H9 (cell line): ENCODE measurements at regions not wholly inside any gene's neighbourhood (a gene's known extent, or its start where the extent isn't known, plus 50 kb on each side); places are given as distances from the start of the nearest gene placed in this dataset.

Experiments
- DNase-seq: peaks from one replicate; pipeline ENCODE4 v3.0.0-alpha.2; 2017
- H2AFZ ChIP-seq: one replicate; pipeline ENCODE4 v1.6.1; 2013; ENCODE audit warnings: mild to moderate bottlenecking, low read length, control low read depth, moderate library complexity
- H2AK5ac ChIP-seq: 2 replicates; pipeline ENCODE4 v1.6.1; 2013; ENCODE audit warnings: low read length, control low read depth, mixed read lengths; ENCODE audit not compliant: insufficient read length
- H2BK120ac ChIP-seq: one replicate; pipeline ENCODE4 v1.6.1; 2013; ENCODE audit warnings: low read depth, mild to moderate bottlenecking, low read length, control low read depth, inconsistent platforms; ENCODE audit not compliant: poor library complexity, severe bottlenecking
- H2BK12ac ChIP-seq: 2 replicates; pipeline ENCODE4 v1.6.1; 2013; ENCODE audit warnings: low read length, control low read depth, mixed read lengths, low read depth; ENCODE audit not compliant: insufficient read length
- H2BK15ac ChIP-seq: 2 replicates; pipeline ENCODE4 v1.6.1; 2013; ENCODE audit warnings: low read depth, low read length, control low read depth
- H2BK20ac ChIP-seq: one replicate; pipeline ENCODE4 v1.6.1; 2013; ENCODE audit warnings: low read depth, mild to moderate bottlenecking, low read length, control low read depth, inconsistent platforms; ENCODE audit not compliant: poor library complexity, severe bottlenecking
- H2BK5ac ChIP-seq: 2 replicates; pipeline ENCODE4 v1.6.1; 2013; ENCODE audit warnings: low read length, control low read depth, mixed read lengths; ENCODE audit not compliant: insufficient read length
- H3K14ac ChIP-seq: 2 replicates; pipeline ENCODE4 v1.6.1; 2013; ENCODE audit warnings: low read length, control low read depth; ENCODE audit not compliant: insufficient read depth
- H3K18ac ChIP-seq: 2 replicates; pipeline ENCODE4 v1.6.1; 2013; ENCODE audit warnings: low read depth, mild to moderate bottlenecking, mixed read lengths, low read length, control low read depth; ENCODE audit not compliant: insufficient read length
- H3K23ac ChIP-seq: 2 replicates; pipeline ENCODE4 v1.6.1; 2013; ENCODE audit warnings: low read length, control low read depth, mixed read lengths, low read depth; ENCODE audit not compliant: insufficient read length
- H3K23me2 ChIP-seq: 2 replicates; pipeline ENCODE4 v1.6.1; 2013; ENCODE audit warnings: low read depth, mild to moderate bottlenecking, mixed read lengths, low read length, control low read depth; ENCODE audit not compliant: insufficient read length, poor library complexity, severe bottlenecking
- H3K27ac ChIP-seq: 2 replicates; pipeline ENCODE4 v1.5.1; 2013; ENCODE audit warnings: low read length, control low read depth, mixed read lengths, low read depth; ENCODE audit not compliant: insufficient read length
- H3K27me3 ChIP-seq: 2 replicates; pipeline ENCODE4 v1.6.1; 2013; ENCODE audit warnings: low read length, control low read depth, inconsistent platforms; ENCODE audit not compliant: insufficient read depth
- H3K4ac ChIP-seq: 2 replicates; pipeline ENCODE4 v1.6.1; 2013; ENCODE audit warnings: low read depth, mild to moderate bottlenecking, control low read depth, inconsistent platforms, low read length, moderate library complexity
- H3K4me1 ChIP-seq: 2 replicates; pipeline ENCODE4 v1.6.1; 2013; ENCODE audit warnings: low read length, control low read depth, inconsistent platforms; ENCODE audit not compliant: insufficient read depth
- H3K4me2 ChIP-seq: 2 replicates; pipeline ENCODE4 v1.6.1; 2013; ENCODE audit warnings: low read length, control low read depth, mixed read lengths; ENCODE audit not compliant: insufficient read length, insufficient read depth
- H3K56ac ChIP-seq: 2 replicates; pipeline ENCODE4 v1.6.1; 2013; ENCODE audit warnings: low read depth, mild to moderate bottlenecking, mixed read lengths, low read length, control low read depth; ENCODE audit not compliant: insufficient read length
- H3K79me1 ChIP-seq: 2 replicates; pipeline ENCODE4 v1.6.1; 2013; ENCODE audit warnings: low read depth, mild to moderate bottlenecking, moderate library complexity, low read length, control low read depth, inconsistent platforms; ENCODE audit not compliant: insufficient read depth, poor library complexity, severe bottlenecking
- H3K79me2 ChIP-seq: 2 replicates; pipeline ENCODE4 v1.6.1; 2013; ENCODE audit warnings: low read length, control low read depth, inconsistent platforms; ENCODE audit not compliant: insufficient read depth
- H3K9ac ChIP-seq: 2 replicates; pipeline ENCODE4 v1.6.1; 2013; ENCODE audit warnings: low read length, control low read depth, mixed read lengths; ENCODE audit not compliant: insufficient read length; ENCODE audit errors: extremely low read depth
- H3K9me3 ChIP-seq: one replicate; pipeline ENCODE4 v1.6.1; 2013; ENCODE audit warnings: low read depth, low read length, inconsistent platforms; ENCODE audit not compliant: control insufficient read depth
- H3T11ph ChIP-seq: one replicate; pipeline ENCODE4 v1.6.1; 2013; ENCODE audit warnings: mild to moderate bottlenecking, low read length, control low read depth, inconsistent platforms
- H4K20me1 ChIP-seq: one replicate; pipeline ENCODE4 v1.6.1; 2013; ENCODE audit not compliant: control insufficient read depth, insufficient read length, insufficient read depth
- H4K5ac ChIP-seq: 2 replicates; pipeline ENCODE4 v1.6.1; 2013; ENCODE audit warnings: low read depth, mild to moderate bottlenecking, mixed read lengths, low read length, control low read depth; ENCODE audit not compliant: insufficient read length
- H4K8ac ChIP-seq: replicated peaks from 2 replicates; pipeline ENCODE4 v1.6.1; 2013; ENCODE audit warnings: low read length, control low read depth, mixed read lengths, low read depth; ENCODE audit not compliant: insufficient read length
- H4K91ac ChIP-seq: 2 replicates; pipeline ENCODE4 v1.6.1; 2013; ENCODE audit warnings: low read depth, mild to moderate bottlenecking, moderate library complexity, mixed read lengths, low read length, control low read depth; ENCODE audit not compliant: insufficient read length
- H3K27ac Mint-ChIP-seq, 3 experiments: 2 replicates in 2 of 3; 3 replicates in 1 of 3; pipeline ENCODE4 v1.8.0; 2020 to 2021; ENCODE audit warnings: mixed read lengths in 3 of 3, mild to moderate bottlenecking in 1 of 3, moderate library complexity in 1 of 3
- H3K27me3 Mint-ChIP-seq: 2 replicates; pipeline ENCODE4 v1.8.0; 2021; ENCODE audit warnings: low read depth, mild to moderate bottlenecking, moderate library complexity, mixed read lengths
- H3K36me3 Mint-ChIP-seq, 3 experiments: 2 replicates in 2 of 3; 3 replicates in 1 of 3; pipeline ENCODE4 v1.8.0; 2020 to 2021; ENCODE audit warnings: low read depth in 3 of 3, mixed read lengths in 3 of 3; ENCODE audit not compliant: insufficient read depth in 1 of 3
- H3K4me1 Mint-ChIP-seq, 2 experiments: 2 replicates each; pipeline ENCODE4 v1.8.0; 2020; ENCODE audit warnings: mixed read lengths in 2 of 2
- H3K4me3 Mint-ChIP-seq, 2 experiments: 2 replicates in 1 of 2; 3 replicates in 1 of 2; pipeline ENCODE4 v1.8.0; 2020 to 2021; ENCODE audit warnings: mild to moderate bottlenecking in 2 of 2, mixed read lengths in 2 of 2, moderate library complexity in 1 of 2
- H3K9me3 Mint-ChIP-seq, 2 experiments: 2 replicates in 1 of 2; 3 replicates in 1 of 2; pipeline ENCODE4 v1.8.0; 2020; ENCODE audit warnings: mild to moderate bottlenecking in 2 of 2, mixed read lengths in 2 of 2, moderate library complexity in 1 of 2
- WGBS: extraction: QIAGEN DNeasy Blood & Tissue Kit; methylation state at CpG from one replicate; pipeline ENCODE4 v1.1.7; 2013; ENCODE audit warnings: missing lambda C conversion rate, low lambda C conversion rate, mixed read lengths; ENCODE audit not compliant: insufficient read length; ENCODE audit errors: extremely low coverage; 5-methylcytosine and 5-hydroxymethylcytosine counted together
- TF ChIP-seq, protein P1 (sequence below): fragments of 200-600 bp; sonication (generic); conservative IDR thresholded peaks from 3 replicates; pipeline ENCODE4 v1.8.0; 2021; ENCODE audit warnings: antibody characterized with exemption, mild to moderate bottlenecking

DNA sequence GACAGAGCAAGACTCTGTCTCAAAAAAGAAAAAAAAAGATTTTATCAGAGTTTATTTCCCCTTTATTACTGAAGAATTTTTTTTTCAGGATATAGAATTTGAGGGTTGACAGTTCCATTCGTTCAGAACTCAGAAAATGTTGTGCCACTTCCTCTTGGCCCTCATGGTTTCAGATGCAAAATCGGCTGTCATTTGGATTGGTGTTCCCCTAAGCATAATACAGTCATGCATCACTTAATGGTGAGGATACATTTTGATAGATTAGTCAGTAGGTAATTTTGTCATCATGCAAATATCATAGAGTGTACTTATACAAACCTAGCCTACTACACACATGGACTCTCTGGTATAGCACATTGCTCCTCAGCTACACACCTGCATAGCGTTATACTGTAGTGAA lies 263.9 kb upstream of the RTL1 start:
- no peak overlapping the region for H2BK5ac ChIP-seq
- no peak overlapping the region for H3T11ph ChIP-seq
- H4K91ac ChIP-seq, result no peak overlapping the region
- no peak overlapping the region for H3K9ac ChIP-seq
- H3K4ac ChIP-seq, result no peak overlapping the region
- H3K23ac ChIP-seq, result no peak overlapping the region
- H3K27me3 ChIP-seq, result no peaks in the 10 kb centered on the region
- H3K56ac ChIP-seq, result no peak overlapping the region
- TF ChIP-seq, protein P1, sequence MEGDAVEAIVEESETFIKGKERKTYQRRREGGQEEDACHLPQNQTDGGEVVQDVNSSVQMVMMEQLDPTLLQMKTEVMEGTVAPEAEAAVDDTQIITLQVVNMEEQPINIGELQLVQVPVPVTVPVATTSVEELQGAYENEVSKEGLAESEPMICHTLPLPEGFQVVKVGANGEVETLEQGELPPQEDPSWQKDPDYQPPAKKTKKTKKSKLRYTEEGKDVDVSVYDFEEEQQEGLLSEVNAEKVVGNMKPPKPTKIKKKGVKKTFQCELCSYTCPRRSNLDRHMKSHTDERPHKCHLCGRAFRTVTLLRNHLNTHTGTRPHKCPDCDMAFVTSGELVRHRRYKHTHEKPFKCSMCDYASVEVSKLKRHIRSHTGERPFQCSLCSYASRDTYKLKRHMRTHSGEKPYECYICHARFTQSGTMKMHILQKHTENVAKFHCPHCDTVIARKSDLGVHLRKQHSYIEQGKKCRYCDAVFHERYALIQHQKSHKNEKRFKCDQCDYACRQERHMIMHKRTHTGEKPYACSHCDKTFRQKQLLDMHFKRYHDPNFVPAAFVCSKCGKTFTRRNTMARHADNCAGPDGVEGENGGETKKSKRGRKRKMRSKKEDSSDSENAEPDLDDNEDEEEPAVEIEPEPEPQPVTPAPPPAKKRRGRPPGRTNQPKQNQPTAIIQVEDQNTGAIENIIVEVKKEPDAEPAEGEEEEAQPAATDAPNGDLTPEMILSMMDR, result no peak
- no peak for DNase-seq
- H2BK15ac ChIP-seq, result no peak overlapping the region
- no CpG with 5 or more reads among the region's 3 CpGs for WGBS
- no peaks in the 10 kb centered on the region for H3K4me1 ChIP-seq
- H3K18ac ChIP-seq, result no peak overlapping the region
- no peak overlapping the region for H4K5ac ChIP-seq
- no peak overlapping the region for H3K14ac ChIP-seq
- H2AK5ac ChIP-seq, result no peak overlapping the region
- no peaks in the 10 kb centered on the region for H4K20me1 ChIP-seq
- Mint-ChIP-seq H3K36me3 (peaks cover 7 to 27% (median 12%) of the 10 kb centered on the region in 3 experiments; a peak in 6 of 7 replicates), H3K9me3 (peaks cover 46 to 52% of the 10 kb centered on the region in 2 experiments), H3K4me1 (peaks cover 2 to 3% of the 10 kb centered on the region in 2 experiments; a peak in 2 of 4 replicates), H3K4me3 (no peak overlapping the region), H3K27ac (no peak overlapping the region), H3K27me3 (peaks cover 5% of the 10 kb centered on the region)
- no peak overlapping the region for H3K27ac ChIP-seq
- no peak overlapping the region for H2BK20ac ChIP-seq
- H3K4me2 ChIP-seq, result no peak overlapping the region
- no peaks in the 10 kb centered on the region for H3K79me2 ChIP-seq
- H2AFZ ChIP-seq, result no peak overlapping the region
- H2BK12ac ChIP-seq, result no peak overlapping the region
- no peak overlapping the region for H4K8ac ChIP-seq
- no peaks in the 10 kb centered on the region for H3K23me2 ChIP-seq
- H3K79me1 ChIP-seq, result no peaks in the 10 kb centered on the region
- peaks cover 8% of the 10 kb centered on the region for H3K9me3 ChIP-seq
- no peak overlapping the region for H2BK120ac ChIP-seq
